Activated gamma-delta T cell (primary cell): ENCODE measurements at regions not wholly inside any gene's neighbourhood (a gene's known extent, or its start where the extent isn't known, plus 50 kb on each side); places are given as distances from the start of the nearest gene placed in this dataset.
"Not testable (repeated sequence)": the region's sequence is repeated elsewhere in the genome, so short reads cannot be mapped to it uniquely, and the experiment has no call there.

Experiments
- DNase-seq: peaks from one replicate; lab custom pipeline; 2025; lab: John Stamatoyannopoulos, UW

DNA sequence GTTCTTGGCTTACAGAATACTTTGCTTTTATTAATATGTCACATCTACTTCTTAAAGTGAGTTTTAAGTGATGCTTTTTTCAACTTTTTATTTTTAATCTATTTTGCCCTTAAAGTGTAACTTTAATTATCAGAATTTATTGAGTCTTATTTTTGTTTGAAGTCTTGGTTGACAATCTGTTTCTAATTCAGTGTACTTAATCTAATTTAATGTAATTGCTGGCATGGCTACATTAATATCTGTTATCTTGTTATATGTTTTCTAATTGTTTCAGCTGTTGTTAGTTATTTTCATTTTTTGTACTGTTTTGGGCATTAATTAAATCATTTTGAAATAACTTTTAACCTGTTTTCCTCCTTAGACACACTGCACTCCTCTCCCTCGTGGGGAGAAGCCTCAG is 558.7 kb upstream of the EYS start:
- DNase-seq, result no peak

DNA sequence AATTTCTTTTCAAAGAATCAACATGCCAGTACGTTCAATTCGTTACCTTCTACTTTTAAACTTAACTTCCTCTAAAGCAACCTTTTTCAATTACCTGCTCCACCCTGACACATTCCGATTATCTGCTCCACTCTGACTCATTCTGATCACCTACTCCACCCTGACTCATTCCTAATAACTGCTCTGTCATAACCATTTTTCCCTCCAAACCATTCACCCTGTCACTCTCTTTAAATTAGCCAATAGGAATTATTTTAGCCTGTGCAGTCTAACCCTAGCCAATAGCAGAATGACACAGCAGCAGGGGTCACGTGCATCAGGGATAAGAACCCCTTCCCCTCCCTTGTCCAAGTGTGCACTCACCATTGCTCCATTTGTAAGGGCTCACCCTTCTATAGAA is 557.4 kb upstream of the EYS start:
- DNase-seq, result no peak

DNA sequence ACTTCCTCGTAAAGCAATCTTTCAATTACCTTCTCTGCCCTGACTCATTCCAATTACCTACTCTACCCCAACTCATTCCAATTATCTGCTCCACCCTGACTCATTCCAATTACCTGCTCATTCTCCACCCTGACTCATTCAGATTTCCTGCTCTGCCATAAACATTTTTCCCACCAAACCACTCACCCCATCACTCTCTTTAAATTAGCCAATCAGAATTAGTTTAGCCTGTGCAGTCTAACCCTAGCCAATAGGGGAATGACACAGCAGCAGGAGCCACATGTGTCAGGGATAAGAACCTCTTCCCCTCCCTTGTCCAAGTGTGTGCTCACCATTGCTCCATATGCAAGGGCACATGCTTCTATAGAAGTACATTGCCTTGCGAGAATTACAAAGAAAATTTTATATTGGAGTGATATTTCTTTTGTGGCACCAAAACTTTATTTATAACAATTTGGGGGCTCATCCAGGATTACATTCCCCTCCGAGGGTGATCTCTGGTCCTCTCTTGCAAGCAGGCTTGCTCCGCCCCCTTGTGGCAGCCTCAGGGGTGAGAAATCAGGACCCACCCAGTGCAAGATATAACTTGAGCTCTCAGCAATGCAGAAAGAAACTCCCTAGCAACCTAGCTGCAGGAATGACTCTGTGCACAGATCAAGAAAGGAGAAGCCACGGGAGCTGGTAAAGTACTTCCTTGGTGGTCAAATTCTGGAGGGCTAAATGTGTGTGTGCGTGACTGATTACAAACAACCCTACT is 551.9 kb upstream of the EYS start:
- DNase-seq, result not testable (repeated sequence)

DNA sequence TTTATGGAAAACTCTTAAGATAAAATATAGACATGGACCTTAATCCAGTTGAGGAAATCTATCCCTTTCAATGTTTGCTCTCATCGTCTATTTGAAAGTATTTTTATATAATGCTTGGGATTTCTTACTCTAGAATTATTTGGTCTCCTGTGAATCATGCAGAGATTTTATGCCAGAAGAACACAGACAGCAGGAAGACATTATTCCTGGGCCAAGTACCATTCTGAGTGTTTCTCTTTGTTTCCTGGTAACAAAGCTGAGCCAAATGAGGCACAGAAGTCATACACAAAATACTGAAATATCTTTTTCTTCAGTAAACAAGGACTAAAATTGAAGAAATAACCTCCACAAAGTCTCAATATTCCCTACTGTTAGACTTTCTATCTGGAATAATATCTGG is 538.2 kb upstream of the EYS start:
- DNase-seq, result no peak

DNA sequence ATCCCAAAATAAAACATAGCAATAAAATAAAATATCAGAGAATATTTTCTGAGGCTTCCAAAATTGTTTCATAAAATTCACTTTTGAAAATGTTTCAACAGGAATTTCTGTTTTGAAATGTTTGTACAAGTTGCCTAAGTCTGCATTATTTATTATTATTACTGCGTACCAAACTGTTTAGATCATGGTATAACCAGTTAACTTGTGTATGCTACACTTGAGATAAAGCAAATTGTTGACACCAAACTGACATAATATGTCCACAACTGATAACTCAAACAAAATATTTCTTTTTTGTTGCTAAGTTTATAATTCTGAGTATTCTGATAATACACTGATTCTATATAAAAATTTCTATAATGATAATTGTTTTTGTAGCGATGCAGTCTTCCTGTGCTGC is 531.8 kb upstream of the EYS start:
- DNase-seq, result no peak

DNA sequence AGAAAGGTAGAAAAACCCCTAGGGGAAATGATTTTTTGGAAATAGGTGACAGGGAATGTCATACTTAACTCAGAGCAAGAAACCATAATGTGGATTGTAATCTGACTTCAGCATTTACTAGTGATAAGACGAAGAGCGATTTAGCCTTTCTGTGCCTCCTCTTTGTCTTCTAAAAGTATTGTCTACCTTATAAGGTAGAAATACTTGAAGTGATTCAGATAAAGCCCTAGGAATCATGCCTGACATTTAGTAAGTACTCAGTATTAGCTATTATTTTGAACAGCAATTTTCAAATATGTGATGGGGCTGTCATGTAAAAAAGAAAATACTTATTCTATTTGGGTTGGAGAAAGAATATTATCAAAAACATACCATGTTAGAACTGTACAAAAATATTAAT is 525.9 kb upstream of the EYS start:
- no peak for DNase-seq

DNA sequence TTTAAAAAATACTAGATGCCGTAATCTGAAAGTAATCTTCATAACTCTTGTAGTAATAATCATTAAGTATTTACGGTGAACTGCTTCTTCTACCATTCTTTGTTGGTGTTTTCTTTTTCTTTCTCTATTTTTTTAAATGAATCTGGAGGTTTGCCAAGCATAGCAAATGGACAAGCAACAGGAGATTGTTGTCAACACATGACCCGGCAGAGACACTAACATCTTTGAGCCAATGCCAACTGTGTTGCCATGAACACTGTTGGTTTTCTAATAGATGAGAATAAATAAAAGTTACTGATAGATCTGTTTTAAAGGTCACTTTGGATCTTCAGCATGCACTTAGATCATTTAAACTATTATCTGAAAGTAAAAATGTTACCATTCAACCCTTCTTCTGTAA is 523.6 kb upstream of the EYS start:
- no peak for DNase-seq

DNA sequence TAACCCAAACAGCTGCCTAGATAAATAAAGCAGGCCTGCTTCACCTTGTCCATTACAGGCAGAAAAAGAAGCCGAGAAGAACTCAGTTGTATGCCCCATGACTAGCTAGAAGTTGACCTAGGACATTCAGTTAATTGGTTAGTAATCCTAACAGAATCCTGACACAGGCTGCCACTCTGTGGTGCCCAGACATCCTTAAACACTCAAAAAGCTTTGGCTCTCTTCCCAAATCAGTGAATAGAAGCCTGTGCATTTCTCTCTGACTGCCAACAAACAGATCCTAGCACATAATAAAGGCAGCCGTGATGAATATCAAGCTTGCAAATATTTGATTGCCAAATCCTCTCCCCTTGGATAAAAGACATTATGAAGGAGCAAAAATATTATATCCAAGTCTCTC is 519.1 kb upstream of the EYS start:
- no peak for DNase-seq

DNA sequence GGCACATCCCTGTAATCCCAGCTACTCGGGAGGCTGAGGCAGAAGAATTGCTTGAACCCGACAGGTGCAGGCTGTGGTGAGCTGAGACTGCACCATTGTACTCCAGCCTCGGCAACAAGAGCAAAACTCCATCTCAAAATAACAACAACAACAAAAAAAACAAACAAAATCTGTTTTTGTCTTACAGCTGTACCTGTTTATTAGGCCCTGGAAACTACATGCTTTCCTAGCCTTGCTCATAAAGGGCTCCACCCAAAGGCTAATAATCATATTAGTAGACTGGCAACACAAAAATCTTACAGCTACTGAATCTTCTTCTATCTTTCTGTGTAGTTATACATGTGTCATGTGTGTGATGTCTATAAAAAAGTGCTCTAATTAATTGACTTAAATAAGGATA is 503.9 kb upstream of the EYS start:
- no peak for DNase-seq

DNA sequence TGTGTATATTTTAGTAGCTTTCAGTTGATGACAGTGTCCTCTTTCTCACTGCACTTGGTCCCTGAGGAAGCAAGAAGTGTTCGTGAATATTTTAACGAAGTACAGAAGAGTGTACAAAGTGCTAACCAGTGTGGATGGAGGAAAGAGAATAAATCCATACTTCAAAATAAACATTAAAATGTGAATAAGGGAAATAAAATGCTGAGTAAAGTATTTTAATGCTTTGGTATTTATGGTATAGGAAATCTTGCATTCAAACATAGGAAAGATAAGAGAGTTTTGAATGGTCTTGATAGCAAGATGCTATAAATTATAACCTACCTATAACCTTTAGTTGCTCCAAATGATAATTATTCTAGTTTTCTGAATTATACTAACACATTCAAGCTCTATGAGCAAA is 493.4 kb upstream of the EYS start:
- no peak for DNase-seq

DNA sequence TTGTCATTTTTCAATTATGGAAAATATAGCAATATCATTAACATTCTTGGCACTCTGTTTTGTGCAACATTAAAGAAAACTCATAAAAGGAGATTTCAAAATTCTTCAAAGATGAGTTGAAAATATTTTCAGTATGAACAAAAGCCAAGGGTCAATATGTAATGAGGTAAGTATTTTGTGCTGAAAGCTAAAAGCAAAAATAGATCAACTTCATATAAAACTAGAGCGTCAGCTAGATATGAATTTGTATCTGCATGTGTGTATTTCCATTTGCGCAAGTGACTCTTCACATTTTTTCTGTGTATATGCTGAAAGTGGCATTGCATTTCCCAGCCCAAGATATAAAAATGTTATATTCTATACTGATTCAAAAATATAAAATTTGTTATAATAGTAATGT is 492.1 kb upstream of the EYS start:
- no peak for DNase-seq

DNA sequence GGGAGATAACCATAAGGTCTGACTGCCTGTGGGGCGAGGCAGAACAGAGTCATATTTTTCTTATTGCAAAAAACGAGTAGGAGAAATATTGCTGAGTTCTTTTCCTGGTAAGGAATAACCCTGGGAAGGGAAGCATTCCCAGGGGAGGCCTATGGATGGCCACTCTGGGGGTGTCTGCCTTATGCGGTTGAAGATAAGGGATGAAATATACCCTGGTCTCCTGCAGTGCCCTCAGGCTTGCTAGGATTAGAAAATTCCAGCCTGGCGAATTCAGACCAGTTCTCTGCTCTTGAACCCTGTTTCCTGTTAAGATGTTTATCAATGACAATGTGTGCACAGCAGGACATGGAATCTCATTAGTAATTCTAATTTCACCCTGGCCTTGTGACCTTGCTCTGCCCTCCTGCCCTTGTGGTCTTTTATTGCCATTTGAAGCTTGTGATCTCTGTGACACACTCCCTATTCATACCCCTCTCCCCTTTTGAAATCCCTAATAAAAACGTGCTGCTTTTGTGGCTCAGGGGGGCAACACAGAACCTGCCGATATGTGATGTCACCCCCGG is 491.1 kb upstream of the EYS start:
- no peak for DNase-seq

DNA sequence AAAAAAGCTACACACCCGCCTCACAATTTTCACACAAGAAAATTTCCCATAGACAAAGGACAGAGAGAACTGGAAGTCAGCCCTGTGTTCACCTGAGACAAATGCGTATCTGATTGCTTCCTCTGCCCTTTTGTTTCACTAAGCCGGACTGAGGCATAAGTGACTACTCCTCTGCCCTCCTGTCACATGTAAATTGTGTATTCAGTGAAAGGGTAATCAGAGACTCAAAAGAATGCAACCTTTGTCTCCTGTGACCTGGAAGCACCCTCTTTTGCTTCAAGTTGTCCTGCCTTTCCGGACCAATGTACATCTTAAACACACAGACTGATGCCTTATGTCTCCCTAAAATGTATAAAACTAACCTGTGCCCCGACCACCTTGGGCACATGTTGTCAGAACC is 483.8 kb upstream of the EYS start:
- no peak for DNase-seq

DNA sequence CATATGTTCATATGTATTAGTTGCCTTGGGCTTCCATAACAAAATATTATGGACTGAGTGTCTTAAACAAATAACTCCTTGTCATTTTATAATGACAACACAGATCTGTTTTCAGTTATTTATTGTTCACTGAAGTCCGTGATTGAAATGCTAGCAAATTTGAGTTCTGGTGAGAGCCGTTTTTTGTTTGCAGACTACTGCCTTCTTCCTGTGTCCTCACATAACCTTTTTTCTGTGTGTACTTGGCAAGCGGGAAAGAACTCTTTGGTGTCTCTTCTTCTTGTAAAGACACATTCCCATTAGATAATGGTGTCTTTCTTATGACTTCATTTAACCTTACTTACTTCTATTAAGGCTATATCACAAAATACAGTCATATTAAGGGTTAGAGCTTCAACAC is 482.9 kb upstream of the EYS start:
- DNase-seq, result no peak

DNA sequence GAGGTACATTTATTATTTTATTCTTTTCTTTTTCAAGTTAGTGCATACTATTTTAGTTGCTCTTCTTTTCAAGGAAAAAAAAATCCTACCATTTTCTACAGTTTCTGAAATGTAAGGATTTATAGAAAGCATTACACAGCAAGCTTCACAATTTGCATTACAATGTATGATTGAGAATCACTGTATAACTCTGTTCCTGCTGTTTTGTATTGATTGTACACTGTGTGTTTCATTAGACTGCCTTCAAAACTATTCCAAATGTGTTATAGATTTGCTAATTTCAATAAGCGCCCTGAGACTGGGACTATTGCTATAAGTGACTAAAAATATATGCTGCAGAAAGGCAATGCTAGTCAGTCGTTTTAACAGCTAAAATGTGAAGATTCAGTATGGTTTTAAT is 479.7 kb upstream of the EYS start:
- no peak for DNase-seq

DNA sequence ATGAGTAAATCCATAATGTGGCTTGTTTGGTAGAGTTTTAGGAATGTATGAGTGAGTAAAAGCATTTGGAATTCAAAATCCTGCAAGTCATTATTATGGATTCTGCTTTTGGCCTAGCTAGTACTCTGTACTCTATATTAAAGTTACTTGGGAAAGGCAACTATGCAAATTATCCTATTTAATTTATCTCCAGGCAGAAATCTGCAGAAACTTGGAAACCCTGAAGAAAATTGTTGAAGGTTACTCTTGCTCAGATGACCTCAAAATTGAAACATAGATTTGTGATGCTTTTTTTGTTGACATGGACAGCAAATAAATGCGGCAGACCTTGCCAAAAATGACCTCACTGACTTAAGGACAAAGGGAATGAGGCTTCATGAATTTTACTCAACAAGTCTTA is 477.1 kb upstream of the EYS start:
- DNase-seq, result no peak

DNA sequence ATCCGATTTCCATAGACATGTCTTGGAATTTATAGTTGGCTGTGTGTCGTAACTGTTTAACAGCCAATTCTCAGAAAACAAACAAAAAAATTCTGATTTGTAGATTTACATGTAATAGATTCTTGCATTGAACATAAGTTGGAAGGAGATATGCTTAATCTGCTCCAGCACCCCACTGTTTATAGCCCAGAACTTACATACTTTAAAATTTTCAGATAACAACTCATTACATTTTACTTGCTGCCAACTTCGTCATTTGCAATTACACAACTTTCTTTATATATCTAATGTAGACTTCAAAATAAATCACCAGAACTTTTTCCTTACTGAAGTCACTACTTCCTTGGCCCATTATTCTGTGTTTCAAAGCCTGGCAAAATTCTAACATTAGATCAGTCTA is 472.3 kb upstream of the EYS start:
- DNase-seq, result no peak

DNA sequence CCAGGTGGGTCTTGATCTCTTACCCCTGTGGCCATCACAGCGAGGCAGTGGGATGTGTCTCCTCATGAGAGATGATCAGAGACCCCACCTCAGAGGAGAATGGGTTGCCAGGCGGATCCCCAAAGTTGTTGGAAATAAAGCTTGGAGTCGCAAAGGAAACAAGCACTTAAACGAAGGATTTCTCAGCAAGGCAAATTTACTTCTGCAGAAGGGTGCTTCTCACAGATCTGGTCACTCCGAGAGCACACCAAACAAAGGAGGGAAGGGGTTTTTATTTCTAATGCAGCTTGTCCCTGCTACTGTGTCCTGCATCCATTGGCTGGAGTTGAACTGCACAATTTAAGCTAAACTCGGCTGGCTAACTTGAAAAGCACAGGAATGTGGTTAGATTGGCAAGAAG is 466.6 kb upstream of the EYS start:
- DNase-seq, result no peak

DNA sequence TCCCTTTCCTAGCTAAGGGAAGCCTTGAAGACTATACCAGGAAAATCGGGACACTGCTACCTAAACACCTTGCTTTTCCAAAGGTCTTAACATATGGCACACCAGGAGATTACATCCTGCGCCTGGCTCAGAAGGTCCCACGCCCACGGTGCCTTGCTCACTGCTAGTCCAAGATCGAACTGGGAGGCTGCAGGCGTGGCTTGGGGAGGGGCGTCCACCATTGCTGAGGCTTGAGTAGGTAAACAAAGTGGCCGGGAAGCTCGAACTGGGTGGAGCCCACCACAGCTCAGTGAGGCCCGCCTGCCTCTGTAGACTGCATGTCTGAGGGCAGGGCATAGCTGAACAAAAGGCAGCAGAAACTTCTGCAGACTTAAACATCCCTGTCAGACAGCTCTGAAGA is 459.7 kb upstream of the EYS start:
- not testable (repeated sequence) for DNase-seq

DNA sequence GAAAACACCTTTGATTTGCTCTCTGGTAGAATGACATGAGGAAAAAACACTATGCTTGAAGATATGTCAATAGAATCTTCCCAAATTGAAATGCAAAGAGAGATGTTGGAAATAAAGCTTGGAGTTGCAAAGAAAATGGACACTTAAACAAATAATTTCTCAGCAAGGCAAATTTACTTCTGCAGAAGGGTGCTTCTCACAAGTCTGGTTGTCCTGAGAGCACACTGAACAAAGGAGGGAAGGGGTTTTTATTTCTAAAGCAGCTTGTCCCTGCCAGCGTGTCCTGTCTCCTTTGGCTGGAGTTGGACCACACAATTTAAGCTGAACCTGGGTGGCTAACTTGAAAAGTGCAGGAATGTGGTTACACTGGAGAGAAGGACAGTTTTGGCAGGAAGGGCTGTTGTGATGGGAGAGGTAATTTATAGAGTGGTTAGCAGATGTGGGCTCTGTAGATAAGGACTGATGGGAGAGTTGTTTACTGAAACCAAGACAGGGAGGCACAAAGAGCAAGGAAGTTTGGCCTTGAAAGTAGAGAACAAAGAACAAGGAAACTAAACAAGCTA is 454.6 kb upstream of the EYS start:
- DNase-seq, result no peak

DNA sequence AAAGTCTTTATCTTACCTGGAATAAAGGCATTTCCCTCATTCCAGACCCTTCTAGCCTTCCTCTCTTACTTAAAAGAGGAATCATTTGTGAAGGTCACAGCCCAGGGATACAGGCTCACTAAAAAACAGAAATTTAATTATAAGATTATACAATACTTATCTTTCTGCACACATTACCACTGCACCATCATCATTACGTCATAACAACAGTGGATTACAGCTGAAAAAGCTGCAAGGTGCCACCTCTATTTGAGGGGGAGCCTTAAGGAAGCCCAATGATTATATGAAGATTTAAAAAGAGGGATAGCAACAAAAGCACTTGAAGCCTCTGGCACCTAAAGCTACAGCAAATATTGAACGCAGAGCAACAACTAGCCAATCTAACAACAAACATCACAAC is 452.9 kb upstream of the EYS start:
- no peak for DNase-seq

DNA sequence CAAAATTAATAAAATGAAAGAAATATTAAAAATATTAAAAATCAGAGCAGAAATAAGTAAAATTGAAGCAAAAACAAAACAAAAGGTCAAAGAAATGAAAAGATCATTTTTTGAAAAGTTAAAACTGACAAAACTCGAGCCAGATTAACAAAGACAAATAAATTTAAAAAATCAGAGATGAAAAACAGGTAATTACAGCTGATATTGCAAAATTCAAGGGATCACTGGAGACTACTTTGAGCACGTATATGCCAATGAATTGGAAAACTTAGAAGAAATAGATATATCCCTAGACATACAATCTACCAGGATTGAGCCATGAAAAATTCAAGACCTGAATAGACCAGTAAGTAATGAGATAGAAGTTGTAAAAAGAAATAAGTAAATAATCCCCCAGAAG is 446.2 kb upstream of the EYS start:
- no peak for DNase-seq

DNA sequence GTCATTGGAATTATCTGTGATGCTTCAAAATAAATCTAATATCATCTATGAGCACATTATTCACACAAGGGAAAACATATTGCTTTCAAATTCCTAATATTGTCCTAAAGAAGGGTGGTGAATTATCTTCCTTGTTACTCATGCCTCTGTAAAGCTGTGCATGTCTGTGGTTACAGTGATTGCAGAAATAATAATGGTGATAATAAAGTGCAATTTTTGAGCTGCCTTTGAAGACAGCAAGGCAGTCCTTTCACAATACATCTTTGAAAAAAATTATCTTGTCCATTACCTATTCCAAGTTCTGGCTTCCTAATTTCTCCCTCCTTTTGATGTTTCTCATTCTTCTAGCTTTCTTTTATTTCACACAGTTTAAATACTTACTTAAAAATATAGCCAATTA is 442.1 kb upstream of the EYS start:
- no peak for DNase-seq

DNA sequence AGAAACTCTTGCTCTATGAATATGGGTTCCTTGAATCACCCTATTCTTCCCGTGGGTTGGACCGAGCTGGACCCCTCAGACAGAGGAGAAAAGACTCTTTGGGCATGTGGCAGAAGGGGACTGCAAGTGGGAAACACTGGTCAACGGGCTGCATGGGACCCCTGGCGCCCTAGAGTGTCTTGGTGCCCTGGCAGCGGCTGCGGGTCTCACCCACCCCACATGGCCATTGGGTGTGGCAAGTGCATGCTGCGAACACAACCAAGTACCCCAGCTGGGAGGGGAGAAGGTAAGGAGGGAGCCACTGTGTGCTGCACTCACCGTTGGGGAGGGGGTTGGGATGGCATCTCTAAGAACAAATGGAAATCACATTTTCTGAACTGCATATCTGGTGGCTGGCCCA is 438.8 kb upstream of the EYS start:
- no peak for DNase-seq
